ENCODE measurements at regions not wholly inside any gene's neighbourhood (a gene's known extent, or its start where the extent isn't known, plus 50 kb on each side); places are given as distances from the start of the nearest gene placed in this dataset.

GRCh38 chr11:116239247-116239646 is 533.5 kb downstream of the BUD13 start:
- H3K9me3 ChIP-seq (ENCODE audit: control insufficient read depth, insufficient read depth, low read length): no peaks in the 10 kb centered on the region
- DNase-seq (no peak), ATAC-seq (no peak)
- Mint-ChIP-seq H3K27me3 (ENCODE audit: low read depth in 2 of 2) (peaks cover 0 to 11% of the 10 kb centered on the region in 2 donors), H3K27ac (no peak overlapping the region), H3K36me3 (no peaks in the 10 kb centered on the region), H3K4me1 (no peaks in the 10 kb centered on the region), H3K9me3 (no peaks in the 10 kb centered on the region), H3K4me3 (no peak overlapping the region)
- TF ChIP-seq, protein P1, sequence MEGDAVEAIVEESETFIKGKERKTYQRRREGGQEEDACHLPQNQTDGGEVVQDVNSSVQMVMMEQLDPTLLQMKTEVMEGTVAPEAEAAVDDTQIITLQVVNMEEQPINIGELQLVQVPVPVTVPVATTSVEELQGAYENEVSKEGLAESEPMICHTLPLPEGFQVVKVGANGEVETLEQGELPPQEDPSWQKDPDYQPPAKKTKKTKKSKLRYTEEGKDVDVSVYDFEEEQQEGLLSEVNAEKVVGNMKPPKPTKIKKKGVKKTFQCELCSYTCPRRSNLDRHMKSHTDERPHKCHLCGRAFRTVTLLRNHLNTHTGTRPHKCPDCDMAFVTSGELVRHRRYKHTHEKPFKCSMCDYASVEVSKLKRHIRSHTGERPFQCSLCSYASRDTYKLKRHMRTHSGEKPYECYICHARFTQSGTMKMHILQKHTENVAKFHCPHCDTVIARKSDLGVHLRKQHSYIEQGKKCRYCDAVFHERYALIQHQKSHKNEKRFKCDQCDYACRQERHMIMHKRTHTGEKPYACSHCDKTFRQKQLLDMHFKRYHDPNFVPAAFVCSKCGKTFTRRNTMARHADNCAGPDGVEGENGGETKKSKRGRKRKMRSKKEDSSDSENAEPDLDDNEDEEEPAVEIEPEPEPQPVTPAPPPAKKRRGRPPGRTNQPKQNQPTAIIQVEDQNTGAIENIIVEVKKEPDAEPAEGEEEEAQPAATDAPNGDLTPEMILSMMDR (IDR thresholded peaks at IDR 0.05): no peak
- no peaks in the 10 kb centered on the region for H3K4me1 ChIP-seq (ENCODE audit: control insufficient read depth, insufficient read depth, low read length)
- H3K36me3 ChIP-seq (ENCODE audit: control insufficient read depth, insufficient read depth, low read length): no peaks in the 10 kb centered on the region
- intact Hi-C loops (cut with micrococcal nuclease): no loop called here
- H3K27me3 ChIP-seq (ENCODE audit: control insufficient read depth, insufficient read depth, low read length): no peaks in the 10 kb centered on the region
- WGBS (ENCODE audit: insufficient coverage): 82% methylated on average over 4 of the region's 4 CpGs
- no peak overlapping the region for H3K27ac ChIP-seq (ENCODE audit: low read length)
- H3K4me3 ChIP-seq (ENCODE audit: low read length): no peak overlapping the region

GRCh38 chr11:116234989-116235568 is 537.7 kb downstream of the BUD13 start:
- no peak overlapping the region for H3K4me3 ChIP-seq (ENCODE audit: low read length)
- 62% methylated on average over 6 of the region's 6 CpGs for WGBS (ENCODE audit: insufficient coverage)
- no peak for DNase-seq
- H3K9me3 Mint-ChIP-seq: no peaks in the 10 kb centered on the region
- no peak overlapping the region for H3K27ac Mint-ChIP-seq
- H3K9me3 ChIP-seq (ENCODE audit: control insufficient read depth, insufficient read depth, low read length): no peaks in the 10 kb centered on the region
- no peak for ATAC-seq
- H3K4me1 ChIP-seq (ENCODE audit: control insufficient read depth, insufficient read depth, low read length): no peaks in the 10 kb centered on the region
- H3K27me3 Mint-ChIP-seq (ENCODE audit: low read depth in 2 of 2): peaks cover 0 to 11% of the 10 kb centered on the region in 2 donors
- no peak overlapping the region for H3K4me3 Mint-ChIP-seq
- TF ChIP-seq, protein P1 (IDR thresholded peaks at IDR 0.05): no peak
- H3K27ac ChIP-seq (ENCODE audit: low read length): no peak overlapping the region
- H3K27me3 ChIP-seq (ENCODE audit: control insufficient read depth, insufficient read depth, low read length): no peaks in the 10 kb centered on the region
- intact Hi-C loops (cut with micrococcal nuclease): no loop called here
- no peaks in the 10 kb centered on the region for H3K4me1 Mint-ChIP-seq
- H3K36me3 ChIP-seq (ENCODE audit: control insufficient read depth, insufficient read depth, low read length): no peaks in the 10 kb centered on the region
- H3K36me3 Mint-ChIP-seq: no peaks in the 10 kb centered on the region

DNA sequence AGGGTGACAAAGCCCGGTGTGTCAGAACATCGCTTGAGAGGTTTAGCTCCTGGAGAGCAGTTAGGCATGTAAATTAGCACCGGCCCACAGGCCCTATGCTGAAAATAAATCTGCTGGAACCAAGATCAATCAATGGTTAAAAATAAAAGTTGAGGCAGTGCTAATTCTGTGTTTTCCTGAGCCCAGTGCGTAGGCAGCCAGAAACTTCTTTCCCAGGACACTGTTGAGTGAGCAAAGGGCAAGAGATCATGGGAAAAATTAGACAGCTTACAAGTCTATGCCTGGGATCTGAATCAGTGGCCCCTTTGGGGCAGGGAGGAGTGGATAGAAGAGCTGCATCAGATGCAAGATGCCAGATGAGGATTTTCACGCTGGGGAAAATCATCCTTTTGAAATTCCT is 539.2 kb downstream of the BUD13 start:
- Histone ChIP-seq H3K4me1 (ENCODE audit: control insufficient read depth, insufficient read depth, low read length) (no peaks in the 10 kb centered on the region), H3K27me3 (ENCODE audit: control insufficient read depth, insufficient read depth, low read length) (no peaks in the 10 kb centered on the region), H3K9me3 (ENCODE audit: control insufficient read depth, insufficient read depth, low read length) (no peaks in the 10 kb centered on the region), H3K36me3 (ENCODE audit: control insufficient read depth, insufficient read depth, low read length) (no peaks in the 10 kb centered on the region), H3K4me3 (ENCODE audit: low read length) (no peak overlapping the region), H3K27ac (ENCODE audit: low read length) (no peak overlapping the region)
- TF ChIP-seq, protein P1 (IDR thresholded peaks at IDR 0.05): no peak
- Mint-ChIP-seq H3K36me3 (no peaks in the 10 kb centered on the region), H3K4me1 (no peaks in the 10 kb centered on the region), H3K4me3 (no peak overlapping the region), H3K9me3 (no peaks in the 10 kb centered on the region), H3K27me3 (ENCODE audit: low read depth in 2 of 2) (peaks cover 8 to 11% of the 10 kb centered on the region in 2 donors), H3K27ac (no peak overlapping the region)
- 63% methylated on average over 5 of the region's 5 CpGs for WGBS (ENCODE audit: insufficient coverage)
- intact Hi-C loops (cut with micrococcal nuclease): no loop called here
- ATAC-seq (no peak), DNase-seq (no peak)

DNA sequence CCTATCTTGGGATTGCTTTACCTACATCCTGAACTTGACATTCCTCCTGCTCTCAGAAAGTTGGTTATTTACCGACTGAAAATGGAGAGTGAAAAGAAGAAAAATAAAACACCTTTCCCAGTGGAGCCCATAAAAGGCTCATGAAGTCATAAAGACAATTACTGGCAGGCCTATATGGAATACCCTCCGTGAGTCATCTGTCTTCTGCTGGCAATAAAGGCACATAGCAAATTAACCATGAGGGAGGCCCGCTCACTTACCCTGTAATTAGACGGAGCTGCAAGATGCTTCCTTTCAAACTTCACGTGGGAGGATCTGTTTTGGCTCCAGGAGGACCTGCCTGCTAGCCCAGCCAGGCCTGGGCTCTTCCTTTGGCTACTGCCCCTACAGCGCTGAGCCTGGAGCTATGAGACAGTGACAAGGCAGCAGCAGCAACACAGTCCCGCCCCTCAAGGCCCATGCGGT is 540.4 kb downstream of the BUD13 start:
- no peak for ATAC-seq
- no peaks in the 10 kb centered on the region for H3K36me3 Mint-ChIP-seq

More for the DNA sequence above, 540.4 kb downstream of the BUD13 start:
- Histone ChIP-seq H3K27me3 (ENCODE audit: control insufficient read depth, insufficient read depth, low read length) (no peaks in the 10 kb centered on the region), H3K9me3 (ENCODE audit: control insufficient read depth, insufficient read depth, low read length) (no peaks in the 10 kb centered on the region), H3K36me3 (ENCODE audit: control insufficient read depth, insufficient read depth, low read length) (no peaks in the 10 kb centered on the region), H3K27ac (ENCODE audit: low read length) (no peak overlapping the region), H3K4me1 (ENCODE audit: control insufficient read depth, insufficient read depth, low read length) (no peaks in the 10 kb centered on the region), H3K4me3 (ENCODE audit: low read length) (no peak overlapping the region)
- H3K4me1 Mint-ChIP-seq: no peaks in the 10 kb centered on the region
- intact Hi-C loops (cut with micrococcal nuclease): no loop called here
- DNase-seq: no peak
- H3K27me3 Mint-ChIP-seq (ENCODE audit: low read depth in 2 of 2): peaks cover 8 to 16% of the 10 kb centered on the region in 2 donors
- WGBS (ENCODE audit: insufficient coverage): 71% methylated on average over 8 of the region's 8 CpGs
- no peaks in the 10 kb centered on the region for H3K9me3 Mint-ChIP-seq
- H3K27ac Mint-ChIP-seq: no peak overlapping the region
- TF ChIP-seq, protein P1 (IDR thresholded peaks at IDR 0.05): no peak
- no peak overlapping the region for H3K4me3 Mint-ChIP-seq
